H1 (cell line): ENCODE measurements at regions not wholly inside any gene's neighbourhood (a gene's known extent, or its start where the extent isn't known, plus 50 kb on each side); places are given as distances from the start of the nearest gene placed in this dataset.

Source experiments
- CTCF ChIA-PET: fragments of 300-600 bp; sonication (Branson Sonifier 250); formaldehyde crosslinking; loops from one replicate; lab custom pipeline; 2021; ENCODE audit not compliant: partially characterized antibody; lab: Charles Lee
- POLR2A ChIA-PET: fragments of 300-600 bp; sonication (Branson Sonifier 250); formaldehyde crosslinking; loops from one replicate; lab custom pipeline; 2021; ENCODE audit warnings: inconsistent platforms; ENCODE audit not compliant: partially characterized antibody; lab: Charles Lee
- DNase-seq, 2 experiments: peaks; one replicate each; pipeline versions ENCODE4 v3.0.0 to v3.0.0-alpha.2; 2010 to 2022; ENCODE audit warnings: low spot score in 2 of 2, low read depth in 1 of 2, mixed read lengths in 1 of 2
- FAIRE-seq: peaks from 2 replicates; lab custom pipeline; 2011; peaks lifted over from hg19 to GRCh38; lab: Jason Lieb, UNC
- H2AFZ ChIP-seq: 2 replicates; pipeline ENCODE4 v1.8.1; 2012; ENCODE audit warnings: low read length, inconsistent platforms
- H2AK5ac ChIP-seq: 2 replicates; pipeline ENCODE4 v1.6.1; 2013; ENCODE audit warnings: low read depth, low read length
- H2BK120ac ChIP-seq: replicated peaks from 2 replicates; pipeline ENCODE3; 2013; ENCODE audit warnings: low read depth, low read length, inconsistent platforms
- H2BK12ac ChIP-seq: 2 replicates; pipeline ENCODE4 v1.6.1; 2013; ENCODE audit warnings: low read depth, low read length
- H2BK15ac ChIP-seq: 2 replicates; pipeline ENCODE4 v1.6.1; 2013; ENCODE audit warnings: low read length
- H2BK20ac ChIP-seq: 2 replicates; pipeline ENCODE4 v1.6.1; 2013; ENCODE audit warnings: low read length
- H2BK5ac ChIP-seq: 2 replicates; pipeline ENCODE4 v1.6.1; 2013; ENCODE audit warnings: low read depth, low read length
- H3K14ac ChIP-seq: 2 replicates; pipeline ENCODE4 v1.6.1; 2013; ENCODE audit warnings: inconsistent platforms; ENCODE audit not compliant: insufficient read length
- H3K18ac ChIP-seq: 2 replicates; pipeline ENCODE4 v1.6.1; 2013; ENCODE audit warnings: low read length; ENCODE audit errors: extremely low read depth
- H3K23ac ChIP-seq: 2 replicates; pipeline ENCODE4 v1.6.1; 2013; ENCODE audit warnings: inconsistent platforms; ENCODE audit not compliant: insufficient read length
- H3K23me2 ChIP-seq: 2 replicates; pipeline ENCODE4 v1.6.1; 2013; ENCODE audit warnings: low read depth, low read length
- H3K27ac ChIP-seq: 2 replicates; pipeline ENCODE4 v1.6.1; 2011; ENCODE audit warnings: low read depth, low read length, inconsistent platforms
- H3K27me3 ChIP-seq, 4 experiments: replicated peaks in 1 of 4; 1 replicate in 1 of 4; 2 replicates in 3 of 4; pipeline versions ENCODE4 v1.6.1 to v1.8.1; 2011 to 2013; ENCODE audit warnings: low read length in 3 of 4, mild to moderate bottlenecking in 3 of 4, inconsistent platforms in 2 of 4, mixed read lengths in 2 of 4, moderate library complexity in 1 of 4; ENCODE audit not compliant: control insufficient read depth in 3 of 4, insufficient read depth in 3 of 4; ENCODE audit errors: extremely low read depth in 1 of 4
- H3K36me3 ChIP-seq, 4 experiments: 2 replicates each; pipeline versions ENCODE4 v1.6.1 to v1.8.1; 2011 to 2013; ENCODE audit warnings: mild to moderate bottlenecking in 4 of 4, low read length in 3 of 4, moderate library complexity in 2 of 4, control low read depth in 1 of 4, inconsistent platforms in 1 of 4; ENCODE audit not compliant: insufficient read depth in 4 of 4, control insufficient read depth in 2 of 4
- H3K4ac ChIP-seq: replicated peaks from 2 replicates; pipeline ENCODE3; 2013; ENCODE audit warnings: low read length, low read depth, mixed read lengths, inconsistent platforms; ENCODE audit not compliant: insufficient read length
- H3K4me1 ChIP-seq, 4 experiments: replicated peaks in 1 of 4; 1 replicate in 1 of 4; 2 replicates in 3 of 4; pipeline versions ENCODE4 v1.6.1 to v1.8.1; 2011 to 2013; ENCODE audit warnings: low read length in 3 of 4, inconsistent platforms in 2 of 4, mixed read lengths in 1 of 4; ENCODE audit not compliant: insufficient read depth in 4 of 4, control insufficient read depth in 3 of 4
- H3K4me2 ChIP-seq, 2 experiments: 2 replicates each; pipeline versions ENCODE4 v1.6.1 to v1.8.1; 2011 to 2013; ENCODE audit warnings: low read depth in 2 of 2, low read length in 2 of 2, control low read depth in 1 of 2, inconsistent platforms in 1 of 2, mild to moderate bottlenecking in 1 of 2; ENCODE audit not compliant: insufficient read depth in 1 of 2
- H3K4me3 ChIP-seq, 4 experiments: fragments of 200-600, 300-600 bp in 1 of 4; sonication (generic), shearing (Covaris generic), sonication (Bioruptor Twin) in 1 of 4; 2 replicates each; pipeline versions ENCODE4 v1.5.1 to v1.8.1; 2011 to 2016; ENCODE audit warnings: low read length in 4 of 4, low read depth in 3 of 4, control low read depth in 2 of 4, inconsistent platforms in 2 of 4, mild to moderate bottlenecking in 2 of 4, mixed read lengths in 1 of 4, moderate library complexity in 1 of 4; ENCODE audit not compliant: insufficient read depth in 2 of 4; ENCODE audit errors: extremely low read depth in 1 of 4
- H3K56ac ChIP-seq: replicated peaks from 2 replicates; pipeline ENCODE3; 2013; ENCODE audit warnings: low read depth, mild to moderate bottlenecking, mixed read lengths, low read length, inconsistent platforms; ENCODE audit not compliant: insufficient read length
- H3K79me1 ChIP-seq: 2 replicates; pipeline ENCODE4 v1.6.1; 2013; ENCODE audit warnings: low read depth, low read length, control low read depth
- H3K79me2 ChIP-seq, 2 experiments: 2 replicates each; pipeline versions ENCODE4 v1.6.1 to v1.8.1; 2012 to 2013; ENCODE audit warnings: low read length in 2 of 2, mild to moderate bottlenecking in 2 of 2, inconsistent platforms in 1 of 2; ENCODE audit not compliant: insufficient read depth in 2 of 2, control insufficient read depth in 1 of 2
- H3K9ac ChIP-seq, 4 experiments: replicated peaks in 1 of 4; 1 replicate in 1 of 4; 2 replicates in 3 of 4; pipeline versions ENCODE4 v1.6.1 to v1.8.1; 2011 to 2013; ENCODE audit warnings: low read depth in 3 of 4, low read length in 3 of 4, control low read depth in 2 of 4, mild to moderate bottlenecking in 2 of 4, moderate library complexity in 2 of 4, inconsistent platforms in 1 of 4; ENCODE audit errors: extremely low read depth in 1 of 4
- H3K9me3 ChIP-seq, 2 experiments: 2 replicates each; pipeline versions ENCODE4 v1.6.1 to v1.8.1; 2012 to 2013; ENCODE audit warnings: mild to moderate bottlenecking in 2 of 2, moderate library complexity in 2 of 2, control low read depth in 1 of 2, inconsistent platforms in 1 of 2, low read depth in 1 of 2, low read length in 1 of 2, mixed read lengths in 1 of 2; ENCODE audit not compliant: insufficient read depth in 2 of 2
- H4K20me1 ChIP-seq, 2 experiments: replicated peaks in 1 of 2; 2 replicates each; pipeline versions ENCODE3 to v1.8.1; 2011 to 2013; ENCODE audit warnings: inconsistent platforms in 2 of 2, low read length in 2 of 2, mild to moderate bottlenecking in 1 of 2; ENCODE audit not compliant: insufficient read depth in 2 of 2, control insufficient read depth in 1 of 2
- H4K5ac ChIP-seq: 2 replicates; pipeline ENCODE4 v1.6.1; 2013; ENCODE audit warnings: low read length, low read depth, mixed read lengths, inconsistent platforms; ENCODE audit not compliant: insufficient read length
- H4K8ac ChIP-seq: 2 replicates; pipeline ENCODE4 v1.8.0; 2013; ENCODE audit warnings: mild to moderate bottlenecking, moderate library complexity, low read length, inconsistent platforms; ENCODE audit not compliant: insufficient read depth; ENCODE audit errors: extremely low read depth
- H4K91ac ChIP-seq: replicated peaks from 2 replicates; pipeline ENCODE3; 2013; ENCODE audit warnings: low read length, mixed read lengths, inconsistent platforms; ENCODE audit not compliant: insufficient read length
- BACH1 ChIP-seq: IDR thresholded peaks from 2 replicates; pipeline ENCODE4 v1.6.1; 2012; ENCODE audit warnings: low read length, improper control_type of control experiment
- CHD2 ChIP-seq: IDR thresholded peaks from 2 replicates; pipeline ENCODE4 v1.6.1; 2012; ENCODE audit warnings: low read length, improper control_type of control experiment
- KDM5A ChIP-seq: fragments of 200-600 bp; IDR thresholded peaks from 2 replicates; pipeline ENCODE4 v1.7.1; 2012; ENCODE audit warnings: mild to moderate bottlenecking, low read length, inconsistent platforms, mixed read lengths
- MAFK ChIP-seq: IDR thresholded peaks from 2 replicates; pipeline ENCODE4 v1.6.1; 2012; ENCODE audit warnings: low read depth, mild to moderate bottlenecking, improper control_type of control experiment, low read length
- PHF8 ChIP-seq: fragments of 200-600 bp; sonication (generic); conservative IDR thresholded peaks from 2 replicates; pipeline ENCODE4 v1.7.1; 2012; ENCODE audit warnings: low read depth, mild to moderate bottlenecking, inconsistent platforms, low read length, moderate library complexity
- RXRA ChIP-seq: IDR thresholded peaks from 2 replicates; pipeline ENCODE4 v1.6.1; 2011; ENCODE audit warnings: low read depth, mild to moderate bottlenecking, low read length, moderate library complexity; ENCODE audit not compliant: insufficient read depth
- SAP30 ChIP-seq: fragments of 300-600 bp; sonication (generic); IDR thresholded peaks from 2 replicates; pipeline ENCODE4 v1.7.1; 2012; ENCODE audit warnings: low read length, moderate library complexity, mild to moderate bottlenecking, inconsistent platforms; ENCODE audit not compliant: insufficient read depth, insufficient replicate concordance
- SUZ12 ChIP-seq: fragments of 200-600 bp; sonication (generic); IDR thresholded peaks from 2 replicates; pipeline ENCODE4 v1.6.1; 2012; ENCODE audit warnings: mild to moderate bottlenecking, inconsistent platforms, low read length, moderate library complexity, mixed read lengths
- TBP ChIP-seq: IDR thresholded peaks from 2 replicates; pipeline ENCODE4 v1.6.1; 2011; ENCODE audit warnings: low read depth, low read length, improper control_type of control experiment
- YY1 ChIP-seq: IDR thresholded peaks from 2 replicates; pipeline ENCODE4 v1.6.1; 2011; ENCODE audit warnings: low read depth, mild to moderate bottlenecking, low read length
- WGBS, 2 experiments: shearing (Covaris generic) in 1 of 2; methylation state at CpG; one replicate each; pipeline versions ENCODE4 v1.1.6 to v1.1.7; 2013 to 2015; ENCODE audit warnings: low lambda C conversion rate in 2 of 2, mixed read lengths in 2 of 2, inconsistent platforms in 1 of 2, low coverage in 1 of 2, missing lambda C conversion rate in 1 of 2; ENCODE audit not compliant: insufficient replicate concordance in 2 of 2, insufficient coverage in 1 of 2, insufficient read length in 1 of 2; ENCODE audit errors: extremely low coverage in 1 of 2, missing lambda C conversion rate in 1 of 2; 5-methylcytosine and 5-hydroxymethylcytosine counted together
- TF ChIP-seq, protein P1 (sequence below): IDR thresholded peaks from 2 replicates; pipeline ENCODE4 v1.6.1; 2012; ENCODE audit warnings: low read length, inconsistent platforms

DNA sequence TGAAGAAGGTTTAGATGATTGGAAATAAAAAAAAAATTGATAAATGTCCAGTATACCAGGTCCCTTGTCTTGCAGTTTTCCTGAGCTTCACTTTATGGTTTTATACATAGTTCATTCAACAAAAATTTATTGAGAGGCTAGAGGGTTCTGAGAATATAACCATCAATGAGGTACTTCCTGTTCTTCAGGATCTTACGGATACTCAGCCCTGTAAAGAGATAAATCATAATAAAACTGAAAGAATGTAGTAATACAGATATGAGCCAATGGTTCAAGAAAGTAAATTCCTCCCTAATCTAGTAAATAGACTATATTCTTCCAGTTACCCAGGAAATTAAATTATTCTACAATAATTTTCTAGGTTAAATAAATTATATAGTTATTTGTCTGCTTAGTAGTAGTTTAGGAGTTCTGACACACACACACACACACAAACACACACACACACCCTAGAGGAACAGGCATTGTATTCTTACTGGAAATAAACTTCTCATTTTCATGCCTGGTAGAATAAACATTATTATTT lies 70.4 kb upstream of the HMCN1 start:
- Histone ChIP-seq H2BK12ac (no peak overlapping the region), H2BK5ac (no peak overlapping the region), H3K79me1 (no peaks in the 10 kb centered on the region), H4K8ac (no peak overlapping the region), H2AFZ (no peak overlapping the region), H4K5ac (no peak overlapping the region), H2BK20ac (no peak overlapping the region), H4K91ac (no peak overlapping the region), H3K23ac (no peak overlapping the region), H3K27ac (no peak overlapping the region), H2AK5ac (no peak overlapping the region), H3K36me3 (no peaks in the 10 kb centered on the region), H3K4me2 (no peak overlapping the region), H3K4me1 (peaks cover 0 to 4% (median 1%) of the 10 kb centered on the region in 4 experiments; a peak in 4 of 7 replicates), H4K20me1 (no peaks in the 10 kb centered on the region), H3K4ac (no peak overlapping the region), H3K4me3 (no peak overlapping the region), H2BK15ac (no peak overlapping the region), H3K27me3 (no peaks in the 10 kb centered on the region), H3K14ac (no peak overlapping the region), H3K18ac (no peak overlapping the region), H2BK120ac (no peak overlapping the region), H3K56ac (no peak overlapping the region), H3K79me2 (no peaks in the 10 kb centered on the region), H3K23me2 (no peaks in the 10 kb centered on the region; the same call in 1 of the 2 replicates), H3K9ac (no peak overlapping the region), H3K9me3 (no peaks in the 10 kb centered on the region)
- FAIRE-seq (no peak), DNase-seq (no peak)
- CTCF ChIA-PET, result interaction anchor here (0.6 to 2.8 kb wide), 4 partner anchors 16 to 210 kb away, joined by 3 to 14 read pairs (median 5); no protein-coding TSS in a partner anchor
- 90% methylated on average over 1 of the region's 1 CpG; no CpG with 5 or more reads in 1 of the 2 experiments for WGBS, 2 experiments
- POLR2A ChIA-PET, result interaction anchor here (1.1 kb wide), 1 partner anchor 348 kb away, joined by 4 read pairs; no protein-coding TSS in a partner anchor
- no peak for TF ChIP-seq MAFK
- no peak for TF ChIP-seq CHD2
- no peak for TF ChIP-seq KDM5A
- no peak for TF ChIP-seq RXRA
- TF ChIP-seq, protein P1, sequence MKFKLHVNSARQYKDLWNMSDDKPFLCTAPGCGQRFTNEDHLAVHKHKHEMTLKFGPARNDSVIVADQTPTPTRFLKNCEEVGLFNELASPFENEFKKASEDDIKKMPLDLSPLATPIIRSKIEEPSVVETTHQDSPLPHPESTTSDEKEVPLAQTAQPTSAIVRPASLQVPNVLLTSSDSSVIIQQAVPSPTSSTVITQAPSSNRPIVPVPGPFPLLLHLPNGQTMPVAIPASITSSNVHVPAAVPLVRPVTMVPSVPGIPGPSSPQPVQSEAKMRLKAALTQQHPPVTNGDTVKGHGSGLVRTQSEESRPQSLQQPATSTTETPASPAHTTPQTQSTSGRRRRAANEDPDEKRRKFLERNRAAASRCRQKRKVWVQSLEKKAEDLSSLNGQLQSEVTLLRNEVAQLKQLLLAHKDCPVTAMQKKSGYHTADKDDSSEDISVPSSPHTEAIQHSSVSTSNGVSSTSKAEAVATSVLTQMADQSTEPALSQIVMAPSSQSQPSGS, result no peak
- no peak for TF ChIP-seq YY1
- TF ChIP-seq BACH1, result no peak
- TF ChIP-seq SAP30, result no peak
- no peak for TF ChIP-seq SUZ12
- no peak for TF ChIP-seq PHF8
- TF ChIP-seq TBP, result no peak
